Left hindlimb (tissue), 1 donor: ENCODE measurements at regions not wholly inside any gene's neighbourhood (a gene's known extent, or its start where the extent isn't known, plus 50 kb on each side); places are given as distances from the start of the nearest gene placed in this dataset.

Experiments
- DNase-seq: peaks from one replicate; pipeline ENCODE4 v3.0.0-alpha.2; 2018

DNA sequence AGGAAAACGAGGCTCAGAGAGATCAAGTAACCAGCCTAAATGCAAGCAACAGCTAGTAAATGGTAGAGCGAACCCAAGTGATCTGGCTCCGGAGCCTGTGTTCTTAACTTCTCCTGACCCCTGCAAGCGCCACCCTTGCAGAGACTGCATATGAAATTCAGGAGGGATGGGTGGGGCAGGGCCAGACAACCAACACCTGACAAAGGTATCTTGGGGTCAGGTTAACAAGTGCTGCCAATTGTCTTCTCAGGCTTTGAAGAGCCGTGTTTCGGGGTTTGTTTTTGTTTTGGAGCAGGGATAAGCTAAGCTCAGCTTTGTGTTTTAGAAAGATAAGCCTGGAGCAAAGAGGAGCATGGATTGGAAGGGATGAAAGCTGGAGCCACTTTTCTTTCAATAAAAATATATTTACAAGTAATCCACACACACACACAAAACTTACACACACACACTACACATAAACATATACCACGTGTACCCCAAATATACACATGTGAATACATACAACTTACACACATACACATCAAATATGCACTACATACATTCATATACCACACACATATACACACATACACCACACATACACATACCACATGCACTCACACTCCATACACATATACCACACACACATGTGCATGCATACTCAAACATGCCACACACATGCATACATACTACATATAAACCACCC lies 722.0 kb downstream of the DIAPH3 start:
- no peak for DNase-seq

GRCh38 chr13:59442461-59442860 lies 721.3 kb downstream of the DIAPH3 start:
- no peak for DNase-seq

DNA sequence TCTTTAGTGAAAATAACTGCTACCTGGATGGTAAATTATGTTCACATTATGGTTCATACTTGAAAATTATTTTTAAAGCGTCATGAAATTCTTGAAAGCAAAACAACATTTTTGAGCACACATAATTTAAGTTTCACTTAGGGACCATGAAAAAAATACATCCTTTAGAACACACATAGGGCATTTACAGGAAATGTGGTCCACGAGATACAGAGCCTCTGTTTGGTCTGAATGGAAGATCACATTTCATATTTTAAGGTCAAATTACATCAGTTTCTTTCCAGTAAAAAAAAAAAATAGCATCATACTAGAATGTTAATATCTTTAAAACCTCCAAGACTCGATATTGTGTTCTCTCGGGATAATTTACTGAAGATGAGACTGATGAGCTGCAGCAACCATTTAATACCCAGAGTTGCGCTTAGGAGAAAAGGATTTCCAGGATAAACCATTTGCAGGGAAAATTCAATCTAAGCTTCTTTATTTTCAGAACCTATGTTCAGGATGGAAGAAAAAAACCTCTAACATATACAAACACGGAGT lies 720.7 kb downstream of the DIAPH3 start:
- no peak for DNase-seq

DNA sequence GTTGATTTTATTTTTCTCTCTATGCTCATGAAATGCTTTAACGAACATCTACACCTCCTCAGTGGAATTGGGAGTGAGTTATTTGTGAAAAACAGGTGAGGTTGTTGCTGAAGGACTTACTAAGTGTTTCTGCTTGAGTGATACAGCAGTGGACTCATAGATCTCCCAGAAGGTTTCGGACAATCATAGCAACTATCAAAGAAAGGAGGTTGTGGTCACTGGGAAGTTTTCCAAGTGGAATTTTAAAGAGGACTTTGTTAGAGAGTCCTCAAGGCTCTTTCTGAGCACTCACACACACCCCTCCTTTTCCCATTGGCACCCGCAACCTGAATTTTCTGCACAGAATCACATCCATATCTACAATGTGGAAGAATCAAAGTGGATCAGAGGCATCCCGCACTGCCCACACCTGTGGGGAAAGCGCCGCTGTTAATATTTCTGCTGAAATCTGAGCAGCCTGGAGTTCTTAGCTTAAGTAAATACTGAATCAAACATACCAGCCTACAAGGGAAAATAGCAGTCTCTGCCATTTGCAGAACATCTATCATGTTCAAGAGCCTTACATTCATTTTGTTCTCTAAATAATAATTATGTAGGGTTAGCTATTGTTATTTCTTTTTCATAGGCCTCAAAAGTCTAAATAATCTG lies 719.4 kb downstream of the DIAPH3 start:
- DNase-seq, result no peak

DNA sequence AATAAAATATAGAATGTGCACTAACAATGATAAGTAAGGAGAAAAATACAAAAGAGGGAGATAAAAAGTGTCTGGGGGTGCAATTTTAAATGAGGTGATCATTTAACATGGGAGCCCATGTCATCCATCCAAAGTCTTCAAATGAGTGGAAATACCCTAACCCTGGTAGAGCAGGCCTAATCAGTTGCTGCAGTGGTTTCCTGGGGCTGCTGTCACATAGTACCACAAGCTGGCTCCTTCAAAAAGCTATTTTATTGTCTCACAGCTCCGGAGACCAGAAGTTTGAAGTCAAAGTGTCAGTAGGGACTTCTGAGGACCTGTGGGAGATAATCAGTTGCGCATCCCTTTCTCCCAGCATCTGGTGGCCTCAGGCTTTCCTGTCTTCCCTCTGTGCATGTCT lies 717.9 kb downstream of the DIAPH3 start:
- DNase-seq, result no peak

DNA sequence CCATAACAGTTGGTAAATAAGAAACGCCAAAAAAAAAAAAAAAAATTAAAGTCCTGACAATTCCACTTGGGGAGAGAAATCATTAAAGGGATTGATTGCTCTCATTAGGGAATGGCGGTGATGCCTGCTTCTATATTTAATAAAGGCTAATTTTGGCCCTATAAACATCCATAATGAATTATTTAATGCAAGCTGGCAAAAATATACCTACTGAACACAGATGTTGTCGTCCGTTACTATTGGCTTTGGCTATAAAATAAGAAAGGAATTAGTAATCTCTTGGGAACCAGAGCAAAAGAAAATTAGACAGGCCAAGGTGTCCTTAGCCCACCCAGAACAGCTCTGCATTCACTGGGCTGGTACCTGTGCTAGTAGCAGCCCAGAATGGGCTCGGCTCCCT lies 717.3 kb downstream of the DIAPH3 start:
- DNase-seq, result no peak

DNA sequence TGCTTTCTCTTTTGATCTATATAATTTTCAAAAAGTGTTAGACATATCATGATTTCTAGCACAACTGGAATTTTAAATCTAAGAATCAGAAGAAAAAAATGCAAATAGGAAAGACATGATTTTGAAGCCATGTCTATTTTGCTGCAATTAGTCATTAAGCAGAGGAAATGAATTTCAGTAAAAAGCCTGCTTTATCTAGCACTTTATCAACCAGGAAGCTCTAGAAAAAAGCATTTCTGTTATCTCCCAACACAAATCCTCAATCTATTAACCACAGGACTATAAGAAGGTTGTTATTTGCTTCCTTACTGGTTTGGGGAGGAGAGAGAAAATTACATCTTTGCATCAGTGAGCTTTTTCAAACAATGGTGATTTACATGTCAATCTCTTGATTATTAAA lies 716.7 kb downstream of the DIAPH3 start:
- DNase-seq, result no peak

- DNase-seq, result no peak
Observed at GRCh38 chr13:59447846-59448620, 715.7 kb downstream of the DIAPH3 start.

DNA sequence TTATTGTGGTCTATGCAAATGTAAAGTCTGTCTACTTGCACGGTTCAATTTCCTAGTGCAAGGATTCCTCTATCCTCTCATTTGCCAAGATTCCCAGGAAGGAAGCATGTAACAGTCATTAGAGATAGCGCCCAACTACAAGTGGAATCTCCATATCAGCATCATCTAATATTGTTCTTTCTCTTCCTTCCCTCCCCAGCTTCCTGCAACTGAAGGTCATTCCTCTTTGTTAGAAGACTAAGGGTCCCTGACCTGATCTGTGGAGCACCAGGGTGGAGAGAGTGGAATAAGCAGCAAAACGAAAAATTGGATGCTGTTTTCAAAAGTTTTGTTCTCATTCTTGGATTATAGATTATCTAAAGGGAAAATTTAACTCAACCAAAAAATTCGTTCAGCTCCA lies 714.0 kb downstream of the DIAPH3 start:
- no peak for DNase-seq

DNA sequence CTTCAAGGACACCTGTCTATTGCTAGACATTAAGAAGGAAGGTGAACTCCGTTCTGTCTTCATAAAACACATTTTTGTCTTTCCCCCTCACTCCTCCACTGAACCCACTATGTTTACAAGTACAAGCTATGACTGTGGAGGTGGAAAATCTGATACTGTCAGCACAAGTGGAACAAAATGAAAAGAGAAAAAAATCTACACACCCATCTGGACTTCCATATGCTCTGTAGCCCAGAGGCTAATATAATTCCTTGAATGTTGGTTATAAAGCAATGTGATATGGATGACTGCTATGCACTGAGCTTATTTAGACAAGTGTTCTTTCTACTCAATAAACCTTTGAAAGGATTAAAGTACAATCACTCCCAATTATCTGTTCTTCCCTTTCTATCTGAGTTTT lies 713.5 kb downstream of the DIAPH3 start:
- no peak for DNase-seq

GRCh38 chr13:59451236-59451635 lies 712.5 kb downstream of the DIAPH3 start:
- DNase-seq, result no peak

- no peak for DNase-seq
Observed at GRCh38 chr13:59452189-59452890, 711.4 kb downstream of the DIAPH3 start.

DNA sequence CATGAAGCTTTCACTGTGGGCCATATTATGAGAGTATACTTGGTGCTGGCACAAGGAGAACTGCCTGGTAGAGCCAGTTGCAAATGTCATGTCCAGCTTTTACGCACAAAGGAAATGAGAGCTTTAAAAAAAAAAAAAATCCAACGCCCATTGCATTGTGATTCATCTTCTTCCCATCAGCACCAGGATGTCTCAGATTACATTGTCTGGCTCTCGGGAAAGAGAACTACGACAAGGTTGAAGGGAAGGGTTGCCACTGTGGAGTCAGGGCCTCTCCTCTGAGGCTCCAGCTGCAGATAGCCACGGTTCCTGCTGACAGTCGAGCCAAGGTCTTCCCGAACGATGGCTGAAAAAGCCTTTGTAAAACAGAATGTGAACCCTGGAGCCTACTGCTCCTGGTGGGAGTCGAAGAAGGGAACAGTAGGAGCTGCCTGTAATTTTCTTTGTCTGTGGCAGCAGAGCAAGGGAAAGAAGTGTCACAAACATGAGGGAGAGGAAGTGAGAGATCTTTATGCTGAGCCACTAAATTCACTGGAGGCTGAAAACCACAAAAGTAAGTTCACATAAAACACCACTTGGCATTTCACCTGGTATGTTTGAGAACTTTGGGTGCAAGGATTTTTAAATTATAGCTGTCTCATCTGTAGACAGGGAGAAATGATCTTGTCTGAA lies 704.7 kb downstream of the DIAPH3 start:
- no peak for DNase-seq

GRCh38 chr13:59459972-59460371 lies 703.8 kb downstream of the DIAPH3 start:
- no peak for DNase-seq

DNA sequence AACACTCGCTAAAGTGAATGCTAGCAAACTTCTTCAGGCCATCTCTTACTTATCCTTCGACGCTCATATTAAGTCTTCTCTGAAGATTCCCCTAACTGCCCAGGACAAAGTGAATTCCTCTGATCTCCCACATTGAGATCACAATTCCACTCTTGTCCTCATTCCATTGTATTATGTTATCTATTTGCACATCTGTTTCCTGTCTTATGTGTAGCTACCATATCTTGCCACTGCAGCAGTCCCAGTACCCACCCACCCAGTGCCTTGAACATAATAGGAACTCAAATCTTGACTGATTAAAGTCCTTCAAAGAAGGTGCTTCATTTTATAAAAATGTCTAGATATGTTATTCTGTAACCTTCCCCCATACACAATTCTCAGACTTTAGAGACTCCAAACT lies 702.3 kb downstream of the DIAPH3 start:
- no peak for DNase-seq

DNA sequence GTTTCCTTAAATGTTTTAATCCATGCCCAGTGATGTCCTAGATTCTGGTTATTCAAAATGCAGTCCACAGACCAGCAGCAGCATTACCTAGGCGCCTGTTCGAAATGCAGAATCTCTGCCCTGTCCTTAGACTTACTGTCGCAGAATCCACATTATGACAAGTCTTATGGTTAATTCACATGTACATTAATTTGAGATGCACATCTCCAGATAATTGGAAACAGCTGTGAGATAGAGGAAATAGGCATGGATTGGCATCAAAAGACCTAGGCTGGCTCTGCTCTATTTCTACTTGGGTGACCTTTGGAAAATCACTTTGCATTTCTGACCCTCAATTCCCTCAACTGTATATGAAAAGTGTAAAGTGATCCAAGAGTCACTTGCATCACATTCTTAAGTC lies 700.7 kb downstream of the DIAPH3 start:
- DNase-seq, result no peak

DNA sequence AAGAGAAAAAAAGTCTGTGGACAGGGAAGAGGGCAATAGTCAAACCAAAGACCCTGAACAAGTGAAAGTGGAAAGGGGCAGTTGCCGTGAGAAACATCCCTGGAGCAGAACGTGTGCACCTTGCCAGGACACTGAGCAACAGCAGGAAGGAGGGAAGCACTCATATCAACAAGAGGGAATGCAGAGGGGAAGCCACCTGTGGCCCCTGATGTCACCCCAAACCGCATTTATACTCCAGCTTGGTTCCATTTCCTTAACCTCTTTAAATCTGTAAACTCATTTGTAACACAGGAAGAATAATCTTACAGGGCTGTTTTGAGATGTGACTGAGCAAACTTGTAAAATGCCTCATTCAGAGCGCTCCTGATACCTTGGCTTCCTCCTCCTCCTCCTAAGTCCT lies 698.8 kb downstream of the DIAPH3 start:
- DNase-seq, result no peak

GRCh38 chr13:59468396-59468795 lies 695.3 kb downstream of the DIAPH3 start:
- DNase-seq, result no peak

DNA sequence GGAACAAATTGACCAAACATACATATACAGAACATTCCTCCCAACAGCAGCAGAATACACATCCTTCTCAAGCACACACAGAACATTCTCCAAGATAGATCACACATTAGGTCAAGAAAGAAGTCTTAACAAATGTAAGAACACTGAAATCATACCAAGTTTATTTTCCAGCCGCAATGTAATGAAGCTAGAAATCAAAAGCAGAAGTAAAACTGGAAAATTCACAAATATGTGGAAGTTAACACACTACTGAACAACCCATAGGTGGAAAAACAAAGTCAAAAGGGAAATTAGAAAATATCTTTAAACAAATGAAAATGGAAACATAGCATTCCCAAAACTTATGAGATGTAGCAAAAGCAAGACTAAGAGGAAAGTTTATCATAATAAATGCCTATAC lies 692.6 kb downstream of the DIAPH3 start:
- DNase-seq, result no peak

DNA sequence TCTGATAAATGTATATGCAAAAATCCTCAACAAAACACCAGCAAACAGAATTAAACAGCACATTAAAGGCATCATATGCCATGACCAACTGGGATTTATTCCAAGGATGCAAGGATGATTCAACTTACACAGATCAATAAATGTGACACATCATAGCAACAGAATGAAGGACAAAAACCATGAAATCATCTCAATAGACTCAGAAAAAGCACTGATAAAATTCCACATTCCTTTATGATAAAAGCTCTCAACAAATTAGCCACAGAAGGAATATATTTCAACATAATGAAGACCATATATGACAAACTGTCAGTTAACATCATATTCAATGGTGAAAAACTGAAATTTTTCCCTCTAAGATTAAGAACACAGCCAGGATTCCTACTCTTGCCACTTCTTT lies 691.6 kb downstream of the DIAPH3 start:
- DNase-seq, result no peak

GRCh38 chr13:59474696-59475095 lies 689.0 kb downstream of the DIAPH3 start:
- DNase-seq, result no peak

DNA sequence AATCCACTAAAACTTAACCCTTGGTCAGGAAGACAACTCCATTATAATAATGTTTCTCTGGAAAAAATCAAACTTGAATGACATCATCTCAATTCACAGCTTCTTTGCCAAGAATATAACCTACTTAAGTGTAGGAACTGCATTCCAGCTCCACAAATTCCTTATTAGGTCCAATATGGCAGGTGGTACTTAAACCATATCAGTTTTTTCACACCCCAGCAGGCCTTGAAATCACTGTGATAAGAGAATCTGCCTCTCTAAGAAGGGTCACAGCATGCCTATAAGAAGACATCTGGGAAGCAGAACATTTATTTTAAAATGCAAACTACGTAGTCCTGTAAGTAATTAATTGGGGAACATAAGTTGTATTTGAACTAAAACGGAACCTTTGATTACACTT lies 687.8 kb downstream of the DIAPH3 start:
- no peak for DNase-seq

- no peak for DNase-seq
Observed at GRCh38 chr13:59476366-59476765, 687.4 kb downstream of the DIAPH3 start.
